ENCODE measurements at regions not wholly inside any gene's neighbourhood (a gene's known extent, or its start where the extent isn't known, plus 50 kb on each side); places are given as distances from the start of the nearest gene placed in this dataset.

GRCh38 chr13:22468824-22469223, 712.0 kb upstream of the SGCG start:
- DNase-seq, result no peak

- DNase-seq, result no peak
Observed at GRCh38 chr13:22469452-22469851, 711.3 kb upstream of the SGCG start.

GRCh38 chr13:22470075-22470474, 710.7 kb upstream of the SGCG start:
- DNase-seq, result no peak

- DNase-seq, result no peak
Observed at GRCh38 chr13:22482496-22483000, 698.2 kb upstream of the SGCG start.

- DNase-seq, result no peak
Observed at GRCh38 chr13:22483276-22483675, 697.5 kb upstream of the SGCG start.

DNA sequence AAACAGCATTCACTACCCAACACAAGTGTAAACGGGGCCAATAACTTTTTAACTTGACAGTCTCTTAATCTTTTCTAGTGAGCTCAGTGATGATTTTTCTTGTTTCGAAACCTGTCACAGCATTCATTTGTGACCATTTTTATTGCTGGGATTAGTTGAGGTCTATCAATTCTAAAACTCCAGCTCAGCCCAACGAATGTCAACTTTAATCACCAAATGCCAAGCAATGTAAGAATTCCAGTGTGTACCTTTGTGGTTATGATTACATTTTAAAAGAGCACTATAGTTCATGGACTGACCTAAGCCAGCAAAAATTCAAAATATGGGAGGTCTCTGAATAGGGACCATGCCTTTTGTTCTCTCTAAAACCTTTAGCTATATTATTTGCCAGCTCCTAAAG, 694.3 kb upstream of the SGCG start:
- no peak for DNase-seq

- no peak for DNase-seq
Observed at GRCh38 chr13:22487932-22488331, 692.8 kb upstream of the SGCG start.

DNA sequence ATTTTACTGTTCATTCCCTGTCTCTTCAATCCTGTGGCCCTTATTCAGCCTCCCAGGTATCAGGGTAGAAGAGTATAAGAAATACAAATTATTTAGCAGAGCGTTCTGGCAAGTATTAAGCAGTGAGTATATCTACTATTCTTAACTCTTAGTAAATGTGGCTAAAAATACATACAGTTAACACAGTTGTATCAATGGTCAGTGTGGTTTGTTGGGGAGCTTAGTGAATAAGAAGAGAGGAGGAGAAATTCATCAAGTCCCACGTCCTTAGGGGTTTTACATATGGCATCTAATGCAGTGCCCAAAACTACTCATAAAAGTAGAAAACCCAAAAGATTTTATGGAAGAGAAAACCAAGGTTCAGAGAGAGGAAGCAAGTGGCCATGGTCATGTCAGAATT, 691.0 kb upstream of the SGCG start:
- no peak for DNase-seq

- DNase-seq, result no peak
Observed at GRCh38 chr13:22495819-22496218, 685.0 kb upstream of the SGCG start.

GRCh38 chr13:22496803-22497508, 683.8 kb upstream of the SGCG start:
- DNase-seq, result no peak

GRCh38 chr13:22497991-22498780, 682.6 kb upstream of the SGCG start:
- no peak for DNase-seq

DNA sequence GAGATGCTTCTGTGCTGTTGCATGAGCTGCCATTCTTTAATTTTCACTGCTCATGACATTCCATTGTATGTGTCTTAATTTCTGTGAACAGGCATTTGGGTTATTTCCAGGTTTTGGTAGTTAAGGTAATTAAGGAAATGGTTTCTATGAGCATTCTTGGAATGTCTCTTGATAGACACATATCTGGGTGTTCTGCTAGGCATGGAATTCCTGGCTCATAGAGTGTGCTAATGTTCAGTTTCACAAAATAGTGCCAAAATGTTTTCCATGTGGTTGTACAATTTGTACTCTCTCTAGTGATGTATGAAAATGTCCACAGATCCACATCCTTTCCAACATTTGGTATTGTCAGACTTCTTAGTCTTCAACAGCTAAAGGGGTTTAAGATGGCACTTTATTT, 680.9 kb upstream of the SGCG start:
- no peak for DNase-seq

DNA sequence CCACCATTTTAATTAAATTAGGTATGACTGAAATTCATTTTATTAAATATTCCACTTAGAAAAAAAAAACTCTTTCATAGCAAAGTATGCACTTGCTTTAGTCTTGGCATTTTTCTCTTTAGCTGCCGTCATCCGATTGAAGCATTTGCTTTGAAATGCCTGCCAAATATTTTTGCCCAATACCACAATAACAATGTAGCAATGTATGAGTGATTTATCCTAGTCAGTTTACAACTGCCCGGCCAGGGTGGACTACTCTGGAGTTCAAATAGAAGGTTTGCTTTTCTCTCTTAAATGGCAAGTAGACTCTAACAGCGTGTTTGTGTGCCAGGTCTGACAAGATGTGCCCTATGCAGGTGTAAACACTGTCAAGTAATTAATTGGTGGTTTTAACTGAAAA, 675.3 kb upstream of the SGCG start:
- DNase-seq, result no peak

GRCh38 chr13:22506096-22506691, 674.6 kb upstream of the SGCG start:
- no peak for DNase-seq

GRCh38 chr13:22517544-22517943, 663.2 kb upstream of the SGCG start:
- DNase-seq, result no peak

DNA sequence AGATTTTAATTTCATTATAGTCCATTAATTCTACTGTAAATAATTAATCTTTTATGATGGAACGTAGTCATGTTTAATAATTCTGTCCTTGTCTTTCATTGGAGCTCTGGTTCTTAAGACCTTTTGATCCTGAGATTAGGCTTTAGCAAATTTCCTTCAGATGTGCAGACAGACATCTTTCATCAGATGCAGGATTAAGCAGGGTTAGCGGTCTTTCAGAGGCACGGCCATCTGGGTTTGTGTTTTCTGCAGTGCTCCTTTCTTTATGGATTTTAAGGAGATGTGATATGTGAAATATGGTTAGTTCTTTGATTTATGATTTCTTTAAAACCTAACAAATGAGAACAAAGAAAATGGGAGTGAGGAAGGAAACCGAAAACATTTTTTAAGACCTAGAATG, 643.9 kb upstream of the SGCG start:
- no peak for DNase-seq

GRCh38 chr13:22538400-22538799, 642.4 kb upstream of the SGCG start:
- no peak for DNase-seq

DNA sequence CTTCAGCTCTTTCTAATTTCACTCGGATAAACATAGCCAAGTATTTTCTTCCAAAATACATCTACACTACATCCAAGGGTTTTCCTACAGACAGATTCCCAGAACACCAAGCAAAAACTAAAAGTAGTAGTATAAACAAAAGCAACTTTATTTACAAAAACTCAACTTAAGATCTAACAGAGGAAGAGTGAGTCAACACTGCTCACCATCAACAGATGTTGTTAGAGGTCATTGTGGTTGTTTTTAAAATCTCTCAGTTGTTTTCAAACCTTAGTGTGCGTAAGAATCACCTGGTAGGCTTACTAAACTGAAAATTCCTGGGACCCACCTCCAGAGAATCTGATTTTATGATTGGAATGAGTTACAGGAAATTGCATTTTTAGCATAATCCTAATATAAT, 631.7 kb upstream of the SGCG start:
- DNase-seq, result no peak

DNA sequence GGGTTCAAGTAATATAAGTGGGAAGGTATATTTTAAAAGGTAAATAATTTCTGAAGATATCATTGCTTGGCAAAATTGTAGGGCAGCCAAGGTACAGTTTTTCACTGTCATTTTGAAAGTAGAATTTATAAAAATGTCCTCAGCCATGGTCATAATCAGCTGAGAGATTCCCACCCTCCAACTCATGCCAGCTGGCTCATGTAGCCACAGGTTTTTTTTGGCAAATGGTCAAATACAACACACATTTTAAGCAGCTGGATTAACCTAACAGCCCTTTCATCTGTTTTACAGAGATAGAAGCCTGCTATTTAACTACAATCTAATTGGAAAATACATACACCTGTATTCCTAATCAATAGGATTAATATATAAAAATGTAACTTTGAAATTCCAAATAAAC, 619.2 kb upstream of the SGCG start:
- DNase-seq, result no peak

DNA sequence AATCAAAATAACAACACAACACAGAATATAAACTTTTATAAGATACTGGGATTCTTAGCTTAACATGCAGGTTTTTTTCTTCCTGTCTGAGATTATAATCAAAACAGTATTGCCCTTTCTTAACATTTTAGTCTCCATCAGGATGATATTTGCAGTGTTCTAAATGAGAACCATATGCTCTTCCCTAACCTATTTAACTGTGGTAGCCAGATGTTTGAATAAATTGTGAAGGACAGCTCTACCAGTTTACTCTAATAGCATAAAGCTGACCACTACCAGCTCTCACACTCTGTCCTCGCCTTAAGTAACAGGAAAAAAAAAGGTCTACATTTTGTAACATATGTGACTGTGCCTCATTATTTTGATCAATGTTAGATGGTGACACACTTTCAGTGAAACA, 618.7 kb upstream of the SGCG start:
- DNase-seq, result no peak

GRCh38 chr13:22563272-22563671, 617.5 kb upstream of the SGCG start:
- no peak for DNase-seq

GRCh38 chr13:22569811-22570210, 611.0 kb upstream of the SGCG start:
- no peak for DNase-seq

DNA sequence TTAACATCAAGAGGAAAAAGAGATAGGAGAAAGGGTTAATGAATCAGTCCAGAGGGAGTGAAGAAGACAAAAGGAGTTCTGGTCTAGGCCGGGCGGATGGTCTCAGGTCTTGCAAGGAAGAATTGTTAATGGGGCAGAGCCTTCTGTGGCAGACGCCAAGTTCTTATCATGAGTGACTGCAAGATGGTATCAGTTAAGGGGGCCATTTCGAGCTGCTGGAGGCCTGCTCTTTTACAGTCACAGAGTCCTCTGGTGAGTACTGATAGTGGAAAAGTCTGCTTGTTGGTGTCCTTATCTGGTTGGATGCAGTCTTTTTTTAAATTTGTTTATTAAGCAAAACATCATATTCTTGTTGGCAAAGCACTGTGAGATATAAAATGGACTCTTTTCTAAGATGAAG, 590.9 kb upstream of the SGCG start:
- no peak for DNase-seq

- DNase-seq, result no peak
Observed at GRCh38 chr13:22592515-22592914, 588.3 kb upstream of the SGCG start.

Measured in Kasumi-1 (cell line).